ENCODE measurements at regions not wholly inside any gene's neighbourhood (a gene's known extent, or its start where the extent isn't known, plus 50 kb on each side); places are given as distances from the start of the nearest gene placed in this dataset.

GRCh38 chr11:15300341-15300740, 185.6 kb downstream of the INSC start:
- DNase-seq (ENCODE audit: low spot score) = no peak
- POLR2A ChIA-PET (ENCODE audit: low non-redundant PET) = no interaction called here
- no peak overlapping the region for H3K27ac ChIP-seq
- CTCF ChIA-PET = no interaction called here
- no peak for TF ChIP-seq CTCF (conservative IDR thresholded peaks at IDR 0.05; ENCODE audit: low read depth)

- ChIA-PET POLR2A (ENCODE audit: low non-redundant PET) (no interaction called here), CTCF (no interaction called here)
- no peak for TF ChIP-seq CTCF (conservative IDR thresholded peaks at IDR 0.05; ENCODE audit: low read depth)
- no peak for DNase-seq (ENCODE audit: low spot score)
- no peak overlapping the region for H3K27ac ChIP-seq
Measured at GRCh38 chr11:15307619-15308024, 192.9 kb downstream of the INSC start.

- no peak for TF ChIP-seq CTCF (conservative IDR thresholded peaks at IDR 0.05; ENCODE audit: low read depth)
- H3K27ac ChIP-seq = no peak overlapping the region
- no peak for DNase-seq (ENCODE audit: low spot score)
- POLR2A ChIA-PET (ENCODE audit: low non-redundant PET) = no interaction called here
- CTCF ChIA-PET = no interaction called here
Measured at GRCh38 chr11:15308840-15309239, 194.1 kb downstream of the INSC start.

GRCh38 chr11:15309296-15309695, 194.6 kb downstream of the INSC start:
- no peak for DNase-seq (ENCODE audit: low spot score)
- no peak for TF ChIP-seq CTCF (conservative IDR thresholded peaks at IDR 0.05; ENCODE audit: low read depth)
- POLR2A ChIA-PET (ENCODE audit: low non-redundant PET) = no interaction called here
- CTCF ChIA-PET = no interaction called here
- H3K27ac ChIP-seq = no peak overlapping the region

- no peak overlapping the region for H3K27ac ChIP-seq
- ChIA-PET POLR2A (ENCODE audit: low non-redundant PET) (no interaction called here), CTCF (no interaction called here)
- no peak for TF ChIP-seq CTCF (conservative IDR thresholded peaks at IDR 0.05; ENCODE audit: low read depth)
- no peak for DNase-seq (ENCODE audit: low spot score)
Measured at GRCh38 chr11:15313862-15314261, 199.1 kb downstream of the INSC start.

- TF ChIP-seq CTCF (conservative IDR thresholded peaks at IDR 0.05; ENCODE audit: low read depth) = no peak
- ChIA-PET POLR2A (ENCODE audit: low non-redundant PET) (no interaction called here), CTCF (no interaction called here)
- no peak for DNase-seq (ENCODE audit: low spot score)
- H3K27ac ChIP-seq = no peak overlapping the region
Measured at GRCh38 chr11:15318814-15319213, 204.1 kb downstream of the INSC start.

- no peak for TF ChIP-seq CTCF (conservative IDR thresholded peaks at IDR 0.05; ENCODE audit: low read depth)
- CTCF ChIA-PET = no interaction called here
- no peak for DNase-seq (ENCODE audit: low spot score)
- POLR2A ChIA-PET (ENCODE audit: low non-redundant PET) = no interaction called here
- no peak overlapping the region for H3K27ac ChIP-seq
Measured at GRCh38 chr11:15326520-15326919, 211.8 kb downstream of the INSC start.

All from RWPE1 (cell line).